ENCODE measurements at regions not wholly inside any gene's neighbourhood (a gene's known extent, or its start where the extent isn't known, plus 50 kb on each side); places are given as distances from the start of the nearest gene placed in this dataset.
"Not testable (repeated sequence)": the region's sequence is repeated elsewhere in the genome, so short reads cannot be mapped to it uniquely, and the experiment has no call there.

DNA sequence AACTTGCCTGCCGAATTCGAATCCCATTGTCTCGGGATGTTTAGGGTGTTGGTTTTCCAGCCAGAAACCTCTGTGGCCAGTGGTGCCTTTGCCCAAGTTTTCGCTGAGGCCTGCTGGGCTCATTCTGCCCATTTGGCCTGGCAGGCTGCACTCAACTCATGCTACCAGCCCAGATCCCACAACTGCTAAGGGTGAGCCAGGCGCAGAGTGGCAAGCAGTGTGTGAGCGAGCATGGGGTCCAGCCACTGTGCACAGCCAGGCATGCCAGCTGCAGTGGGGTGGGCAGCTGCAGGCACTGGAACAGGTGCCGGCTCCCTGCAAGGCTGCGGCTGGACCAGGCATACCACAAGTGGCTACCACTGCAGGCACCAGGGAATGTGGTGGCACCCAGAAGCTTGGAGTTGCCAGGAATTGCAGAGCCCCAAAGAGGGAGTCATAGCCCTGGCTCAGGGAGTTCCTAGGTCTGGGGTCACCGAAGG lies 151.4 kb upstream of the P2RY1 start:
- no peak for ATAC-seq
- TF ChIP-seq, protein P1, sequence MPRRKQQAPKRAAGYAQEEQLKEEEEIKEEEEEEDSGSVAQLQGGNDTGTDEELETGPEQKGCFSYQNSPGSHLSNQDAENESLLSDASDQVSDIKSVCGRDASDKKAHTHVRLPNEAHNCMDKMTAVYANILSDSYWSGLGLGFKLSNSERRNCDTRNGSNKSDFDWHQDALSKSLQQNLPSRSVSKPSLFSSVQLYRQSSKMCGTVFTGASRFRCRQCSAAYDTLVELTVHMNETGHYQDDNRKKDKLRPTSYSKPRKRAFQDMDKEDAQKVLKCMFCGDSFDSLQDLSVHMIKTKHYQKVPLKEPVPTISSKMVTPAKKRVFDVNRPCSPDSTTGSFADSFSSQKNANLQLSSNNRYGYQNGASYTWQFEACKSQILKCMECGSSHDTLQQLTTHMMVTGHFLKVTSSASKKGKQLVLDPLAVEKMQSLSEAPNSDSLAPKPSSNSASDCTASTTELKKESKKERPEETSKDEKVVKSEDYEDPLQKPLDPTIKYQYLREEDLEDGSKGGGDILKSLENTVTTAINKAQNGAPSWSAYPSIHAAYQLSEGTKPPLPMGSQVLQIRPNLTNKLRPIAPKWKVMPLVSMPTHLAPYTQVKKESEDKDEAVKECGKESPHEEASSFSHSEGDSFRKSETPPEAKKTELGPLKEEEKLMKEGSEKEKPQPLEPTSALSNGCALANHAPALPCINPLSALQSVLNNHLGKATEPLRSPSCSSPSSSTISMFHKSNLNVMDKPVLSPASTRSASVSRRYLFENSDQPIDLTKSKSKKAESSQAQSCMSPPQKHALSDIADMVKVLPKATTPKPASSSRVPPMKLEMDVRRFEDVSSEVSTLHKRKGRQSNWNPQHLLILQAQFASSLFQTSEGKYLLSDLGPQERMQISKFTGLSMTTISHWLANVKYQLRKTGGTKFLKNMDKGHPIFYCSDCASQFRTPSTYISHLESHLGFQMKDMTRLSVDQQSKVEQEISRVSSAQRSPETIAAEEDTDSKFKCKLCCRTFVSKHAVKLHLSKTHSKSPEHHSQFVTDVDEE (CRISPR knock-in tag; IDR thresholded peaks at IDR 0.05): no peak

- TF ChIP-seq GLIS3 (CRISPR knock-in tag; IDR thresholded peaks at IDR 0.05) (no peak), RARB (CRISPR knock-in tag; IDR thresholded peaks at IDR 0.05) (no peak), ZNF565 (CRISPR knock-in tag; conservative IDR thresholded peaks at IDR 0.05; ENCODE audit: low read depth) (no peak), ARNTL (CRISPR knock-in tag; IDR thresholded peaks at IDR 0.05; ENCODE audit: borderline replicate concordance, low read depth) (no peak)
- ATAC-seq: no peak
Observed at GRCh38 chr3:152684279-152684678, 150.7 kb upstream of the P2RY1 start.

DNA sequence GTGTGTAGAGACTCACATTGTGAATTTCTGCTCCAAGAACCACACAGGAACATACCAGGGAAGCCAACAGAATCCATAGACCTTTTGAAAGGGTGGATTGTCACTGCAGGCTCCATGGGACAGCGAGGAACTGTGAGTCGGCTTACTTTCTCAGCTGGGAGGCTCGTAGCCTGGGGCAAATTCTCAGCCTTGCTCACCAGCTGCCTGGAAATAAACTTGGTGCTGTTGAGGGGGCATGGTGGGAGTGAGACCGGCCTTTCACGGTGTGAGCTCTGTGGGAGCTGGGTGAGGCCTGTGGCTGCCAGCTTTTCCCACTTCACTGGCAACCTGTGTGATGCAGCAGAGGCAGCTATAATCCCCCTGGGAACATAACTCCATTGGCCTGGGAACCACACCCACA lies 146.6 kb upstream of the P2RY1 start:
- TF ChIP-seq ZNF565 (CRISPR knock-in tag; conservative IDR thresholded peaks at IDR 0.05; ENCODE audit: low read depth): no peak
- TF ChIP-seq CSDC2 (CRISPR knock-in tag; IDR thresholded peaks at IDR 0.05): no peak
- TF ChIP-seq RARB (CRISPR knock-in tag; IDR thresholded peaks at IDR 0.05): no peak
- TF ChIP-seq CSRNP3 (CRISPR knock-in tag; IDR thresholded peaks at IDR 0.05): no peak
- no peak for TF ChIP-seq ARNTL (CRISPR knock-in tag; IDR thresholded peaks at IDR 0.05; ENCODE audit: borderline replicate concordance, low read depth)
- TF ChIP-seq OSR1 (CRISPR knock-in tag; IDR thresholded peaks at IDR 0.05): no peak
- TF ChIP-seq ISL1 (CRISPR knock-in tag; IDR thresholded peaks at IDR 0.05): no peak
- no peak for TF ChIP-seq ESRRG (CRISPR knock-in tag; IDR thresholded peaks at IDR 0.05)
- ATAC-seq: no peak

GRCh38 chr3:152692326-152692725 lies 142.6 kb upstream of the P2RY1 start:
- not testable (repeated sequence) for ATAC-seq

GRCh38 chr3:152693521-152694250 lies 141.2 kb upstream of the P2RY1 start:
- not testable (repeated sequence) for ATAC-seq

GRCh38 chr3:152695840-152696239 lies 139.1 kb upstream of the P2RY1 start:
- TF ChIP-seq ISL1 (CRISPR knock-in tag; IDR thresholded peaks at IDR 0.05) (no peak), PATZ1 (CRISPR knock-in tag; IDR thresholded peaks at IDR 0.05; ENCODE audit: borderline replicate concordance) (no peak), OSR1 (CRISPR knock-in tag; IDR thresholded peaks at IDR 0.05) (no peak), PPARA (CRISPR knock-in tag; IDR thresholded peaks at IDR 0.05; ENCODE audit: borderline replicate concordance) (no peak), TCF4 (CRISPR knock-in tag; IDR thresholded peaks at IDR 0.05; ENCODE audit: borderline replicate concordance) (no peak), TOX (CRISPR knock-in tag; IDR thresholded peaks at IDR 0.05; ENCODE audit: borderline replicate concordance) (no peak)
- TF ChIP-seq, protein P1 (CRISPR knock-in tag; IDR thresholded peaks at IDR 0.05): no peak
- ATAC-seq: no peak

Measured in SK-N-SH treated with all-trans-retinoic acid at 6 μM for 48 hours (cell line).